GM12864 (cell line): ENCODE measurements at regions not wholly inside any gene's neighbourhood (a gene's known extent, or its start where the extent isn't known, plus 50 kb on each side); places are given as distances from the start of the nearest gene placed in this dataset.

Experiments
- DNase-seq: peaks from one replicate; pipeline ENCODE4 v3.0.0-alpha.2; 2011; ENCODE audit warnings: low read depth
- H3K4me3 ChIP-seq: 2 replicates; pipeline ENCODE4 v1.5.1; 2011; ENCODE audit warnings: mild to moderate bottlenecking, low read depth, low read length, control low read depth
- CTCF ChIP-seq: IDR thresholded peaks from 2 replicates; pipeline ENCODE4 v1.5.1; 2011; ENCODE audit warnings: low read depth, mild to moderate bottlenecking, moderate library complexity, low read length, control low read depth, inconsistent platforms; ENCODE audit errors: missing control alignments

GRCh38 chr14:27371868-27372267, 774.0 kb upstream of the NOVA1 start:
- DNase-seq, result no peak
- no peak overlapping the region for H3K4me3 ChIP-seq
- TF ChIP-seq CTCF, result no peak

- no peak for DNase-seq
- no peak for TF ChIP-seq CTCF
- H3K4me3 ChIP-seq, result no peak overlapping the region
These were observed 774.9 kb upstream of the NOVA1 start for GRCh38 chr14:27372771-27373170.

- TF ChIP-seq CTCF, result no peak
- H3K4me3 ChIP-seq, result no peak overlapping the region
- no peak for DNase-seq
These were observed 786.3 kb upstream of the NOVA1 start for GRCh38 chr14:27384124-27384523.

GRCh38 chr14:27386391-27386790, 788.6 kb upstream of the NOVA1 start:
- DNase-seq, result no peak
- no peak overlapping the region for H3K4me3 ChIP-seq
- TF ChIP-seq CTCF, result no peak

- DNase-seq, result no peak
- H3K4me3 ChIP-seq, result no peak overlapping the region
- no peak for TF ChIP-seq CTCF
These were observed 789.6 kb upstream of the NOVA1 start for GRCh38 chr14:27387463-27387862.

GRCh38 chr14:27389402-27389801, 791.6 kb upstream of the NOVA1 start:
- no peak for TF ChIP-seq CTCF
- DNase-seq, result no peak
- no peak overlapping the region for H3K4me3 ChIP-seq

- no peak for DNase-seq
- no peak for TF ChIP-seq CTCF
- H3K4me3 ChIP-seq, result no peak overlapping the region
These were observed 792.3 kb upstream of the NOVA1 start for GRCh38 chr14:27390155-27390554.
